ENCODE measurements at regions not wholly inside any gene's neighbourhood (a gene's known extent, or its start where the extent isn't known, plus 50 kb on each side); places are given as distances from the start of the nearest gene placed in this dataset.

DNA sequence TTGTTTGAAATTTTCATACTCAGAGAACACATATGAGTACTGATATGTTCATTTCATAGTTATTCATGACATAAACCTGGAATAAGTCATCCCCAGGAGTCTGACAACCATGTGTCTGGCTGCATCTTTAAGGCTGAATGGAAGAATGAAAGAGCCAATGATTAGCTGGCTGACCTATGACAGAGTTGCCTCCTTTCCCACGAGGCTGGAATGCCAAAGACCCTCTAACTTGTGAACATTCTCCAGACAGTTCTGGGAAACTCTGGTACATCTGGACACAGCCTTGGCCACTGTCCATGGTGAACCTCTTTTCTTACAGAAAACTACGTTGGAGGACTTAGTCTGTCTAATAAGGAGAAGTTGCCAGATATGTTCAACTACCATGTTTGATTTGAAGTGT lies 380.8 kb upstream of the MKI67 start:
- no peaks in the 10 kb centered on the region for H3K4me1 ChIP-seq (ENCODE audit: control insufficient read depth in 4 of 4, insufficient read depth in 4 of 4, low read length in 3 of 4)
- no peak overlapping the region for H3K9ac ChIP-seq (ENCODE audit: low read depth in 1 of 2, low read length in 2 of 2)
- WGBS: 52% methylated on average over 2 of the region's 2 CpGs
- no peak for DNase-seq (ENCODE audit: low spot score)
- peaks cover 0 to 9% (median 0%) of the 10 kb centered on the region in 4 donors for H3K27me3 ChIP-seq (ENCODE audit: control insufficient read depth in 4 of 4, insufficient read depth in 4 of 4, low read length in 3 of 4)
- H3K27ac ChIP-seq (ENCODE audit: low read depth in 1 of 2, low read length in 2 of 2): no peak overlapping the region
- no peaks in the 10 kb centered on the region for H3K9me3 ChIP-seq (ENCODE audit: control insufficient read depth in 4 of 4, low read length in 3 of 4)
- H3K36me3 ChIP-seq (ENCODE audit: control insufficient read depth in 4 of 4, insufficient read depth in 3 of 4, low read depth in 1 of 4, low read length in 3 of 4): no peaks in the 10 kb centered on the region
- no peak for TF ChIP-seq ATF3 (IDR thresholded peaks at IDR 0.05)
- TF ChIP-seq MAX (IDR thresholded peaks at IDR 0.05): no peak
- TF ChIP-seq YY1 (IDR thresholded peaks at IDR 0.05): no peak
- no peak for TF ChIP-seq RXRA (IDR thresholded peaks at IDR 0.05)
- no peak for TF ChIP-seq REST (IDR thresholded peaks at IDR 0.05)
- TF ChIP-seq HNF4A (conservative IDR thresholded peaks at IDR 0.05): no peak
- TF ChIP-seq RAD21 (IDR thresholded peaks at IDR 0.05): no peak
- no peak for TF ChIP-seq NR2F2 (IDR thresholded peaks at IDR 0.05)
- no peak for TF ChIP-seq ZBTB33 (IDR thresholded peaks at IDR 0.05)
- no peak for TF ChIP-seq SP1 (IDR thresholded peaks at IDR 0.05)
- no peak for TF ChIP-seq JUND (IDR thresholded peaks at IDR 0.05)
- no peak for TF ChIP-seq FOXA2 (IDR thresholded peaks at IDR 0.05)
- no peak for TF ChIP-seq GABPA (IDR thresholded peaks at IDR 0.05 in 1 of 2, conservative IDR thresholded peaks at IDR 0.05 in 1 of 2)
- no peak overlapping the region for H3K4me3 ChIP-seq (ENCODE audit: low read depth in 1 of 3, low read length in 3 of 3)

GRCh38 chr10:128511284-128511683 lies 385.1 kb upstream of the MKI67 start:
- DNase-seq (ENCODE audit: low spot score): no peak
- Histone ChIP-seq H3K9me3 (ENCODE audit: control insufficient read depth in 4 of 4, low read length in 3 of 4) (no peaks in the 10 kb centered on the region), H3K36me3 (ENCODE audit: control insufficient read depth in 4 of 4, insufficient read depth in 3 of 4, low read depth in 1 of 4, low read length in 3 of 4) (no peaks in the 10 kb centered on the region), H3K27me3 (ENCODE audit: control insufficient read depth in 4 of 4, insufficient read depth in 4 of 4, low read length in 3 of 4) (peaks cover 0 to 7% (median 0%) of the 10 kb centered on the region in 4 donors), H3K27ac (ENCODE audit: low read depth in 1 of 2, low read length in 2 of 2) (no peak overlapping the region), H3K4me1 (ENCODE audit: control insufficient read depth in 4 of 4, insufficient read depth in 4 of 4, low read length in 3 of 4) (no peaks in the 10 kb centered on the region), H3K9ac (ENCODE audit: low read depth in 1 of 2, low read length in 2 of 2) (no peak overlapping the region), H3K4me3 (ENCODE audit: low read depth in 1 of 3, low read length in 3 of 3) (no peak overlapping the region)
- no peak for TF ChIP-seq SP1 (IDR thresholded peaks at IDR 0.05)
- no peak for TF ChIP-seq JUND (IDR thresholded peaks at IDR 0.05)
- TF ChIP-seq EGR1 (IDR thresholded peaks at IDR 0.05; ENCODE audit: low read depth in 2 of 2): no peak
- TF ChIP-seq YY1 (IDR thresholded peaks at IDR 0.05): no peak
- TF ChIP-seq FOXA1 (IDR thresholded peaks at IDR 0.05): no peak
- no peak for TF ChIP-seq MAX (IDR thresholded peaks at IDR 0.05)
- no peak for TF ChIP-seq NR2F2 (IDR thresholded peaks at IDR 0.05)
- TF ChIP-seq FOXA2 (IDR thresholded peaks at IDR 0.05): no peak
- TF ChIP-seq GABPA (IDR thresholded peaks at IDR 0.05 in 1 of 2, conservative IDR thresholded peaks at IDR 0.05 in 1 of 2): no peak
- no peak for TF ChIP-seq ATF3 (IDR thresholded peaks at IDR 0.05)
- 76% methylated on average over 11 of the region's 11 CpGs for WGBS

Measured in liver (tissue), 7 donors.